SU-DHL-6 (cell line): ENCODE measurements at regions not wholly inside any gene's neighbourhood (a gene's known extent, or its start where the extent isn't known, plus 50 kb on each side); places are given as distances from the start of the nearest gene placed in this dataset.

Source experiments
- H2AFZ ChIP-seq: fragments of 200-600 bp; sonication (generic); 2 replicates; pipeline ENCODE4 v1.6.1; 2014; ENCODE audit warnings: low read depth, mild to moderate bottlenecking, moderate library complexity, mixed read lengths, antibody characterized with exemption, low read length; ENCODE audit not compliant: severe bottlenecking
- H3F3A ChIP-seq: fragments of 200-600 bp; shearing (Covaris generic); 2 replicates; pipeline ENCODE4 v1.6.0; 2016; ENCODE audit warnings: antibody characterized with exemption, mild to moderate bottlenecking; ENCODE audit not compliant: insufficient read depth
- H3K27ac ChIP-seq: fragments of 200-600 bp; sonication (generic); 2 replicates; pipeline ENCODE4 v1.5.1; 2016; ENCODE audit warnings: low read depth, mild to moderate bottlenecking, low read length, moderate library complexity, mixed read lengths
- H3K27me3 ChIP-seq: fragments of 200-600 bp; sonication (generic), shearing (Covaris generic); 2 replicates; pipeline ENCODE4 v1.6.0; 2014; ENCODE audit warnings: mild to moderate bottlenecking, low read length
- H3K36me3 ChIP-seq: fragments of 200-600 bp; sonication (generic); 2 replicates; pipeline ENCODE4 v1.6.1; 2014; ENCODE audit warnings: mild to moderate bottlenecking, low read length, mixed read lengths
- H3K4me2 ChIP-seq: fragments of 300-600, 200-600 bp; shearing (Covaris generic), sonication (generic); 2 replicates; pipeline ENCODE4 v1.6.0; 2014; ENCODE audit warnings: low read length, low read depth, mild to moderate bottlenecking; ENCODE audit not compliant: poor library complexity, severe bottlenecking
- H3K4me3 ChIP-seq: fragments of 200-600 bp; sonication (generic); 2 replicates; pipeline ENCODE4 v1.5.1; 2014; ENCODE audit warnings: antibody characterized with exemption, low read length, mild to moderate bottlenecking, mixed read lengths; ENCODE audit not compliant: insufficient read depth, poor library complexity, severe bottlenecking
- H3K79me2 ChIP-seq: fragments of 200-600 bp; sonication (generic); 2 replicates; pipeline ENCODE4 v1.6.1; 2014; ENCODE audit warnings: mild to moderate bottlenecking, low read length, moderate library complexity; ENCODE audit not compliant: insufficient read depth
- H3K9ac ChIP-seq: fragments of 200-600 bp; sonication (generic); 2 replicates; pipeline ENCODE4 v1.7.0; 2014; ENCODE audit warnings: mild to moderate bottlenecking, low read length
- H3K9me2 ChIP-seq: fragments of 200-600 bp; sonication (generic); replicated peaks from 2 replicates; pipeline ENCODE4 v1.6.1; 2014; ENCODE audit warnings: low read length; ENCODE audit not compliant: insufficient read depth
- H3K9me3 ChIP-seq: fragments of 200-600 bp; sonication (generic); 2 replicates; pipeline ENCODE4 v1.6.1; 2014; ENCODE audit warnings: low read length, mixed read lengths; ENCODE audit not compliant: insufficient read depth
- H4K20me1 ChIP-seq: fragments of 200-600 bp; sonication (generic); 2 replicates; pipeline ENCODE4 v1.6.1; 2014; ENCODE audit warnings: low read depth, mild to moderate bottlenecking, antibody characterized with exemption, low read length, moderate library complexity, mixed read lengths
- EZH2phosphoT487 ChIP-seq: fragments of 200-600 bp; sonication (generic), shearing (Covaris generic); conservative IDR thresholded peaks from 2 replicates; pipeline ENCODE4 v1.6.1; 2018; ENCODE audit warnings: mild to moderate bottlenecking, antibody characterized with exemption, low read length, moderate library complexity, mixed read lengths
- TF ChIP-seq, protein P1 (sequence below): fragments of 200-600 bp; sonication (generic); IDR thresholded peaks from one replicate; pipeline ENCODE4 v1.5.1; 2017; ENCODE audit warnings: antibody characterized with exemption, mild to moderate bottlenecking, low read length, moderate library complexity; ENCODE audit not compliant: insufficient read depth, poor library complexity, severe bottlenecking

DNA sequence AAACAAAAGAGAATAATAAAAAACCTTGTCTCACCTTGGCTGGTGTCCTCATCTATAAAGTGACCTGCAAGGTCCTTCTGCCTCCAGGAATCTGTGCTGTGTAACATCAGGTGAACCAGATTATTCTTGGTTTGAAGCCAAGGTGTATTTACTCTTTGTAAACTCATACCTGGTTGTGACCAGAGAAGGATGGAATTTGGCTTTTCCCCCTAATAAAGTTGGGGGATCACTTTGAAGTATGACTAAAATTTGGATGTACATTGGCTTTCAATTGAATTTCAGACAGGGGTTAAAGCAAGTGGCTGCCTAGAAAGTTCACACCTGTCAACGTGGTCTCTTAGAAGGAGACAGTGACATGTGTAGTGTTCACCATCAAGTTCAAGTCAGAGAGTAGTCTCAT lies 100.1 kb downstream of the SCP2D1 start:
- H3K4me3 ChIP-seq = no peak overlapping the region
- TF ChIP-seq, protein P1, sequence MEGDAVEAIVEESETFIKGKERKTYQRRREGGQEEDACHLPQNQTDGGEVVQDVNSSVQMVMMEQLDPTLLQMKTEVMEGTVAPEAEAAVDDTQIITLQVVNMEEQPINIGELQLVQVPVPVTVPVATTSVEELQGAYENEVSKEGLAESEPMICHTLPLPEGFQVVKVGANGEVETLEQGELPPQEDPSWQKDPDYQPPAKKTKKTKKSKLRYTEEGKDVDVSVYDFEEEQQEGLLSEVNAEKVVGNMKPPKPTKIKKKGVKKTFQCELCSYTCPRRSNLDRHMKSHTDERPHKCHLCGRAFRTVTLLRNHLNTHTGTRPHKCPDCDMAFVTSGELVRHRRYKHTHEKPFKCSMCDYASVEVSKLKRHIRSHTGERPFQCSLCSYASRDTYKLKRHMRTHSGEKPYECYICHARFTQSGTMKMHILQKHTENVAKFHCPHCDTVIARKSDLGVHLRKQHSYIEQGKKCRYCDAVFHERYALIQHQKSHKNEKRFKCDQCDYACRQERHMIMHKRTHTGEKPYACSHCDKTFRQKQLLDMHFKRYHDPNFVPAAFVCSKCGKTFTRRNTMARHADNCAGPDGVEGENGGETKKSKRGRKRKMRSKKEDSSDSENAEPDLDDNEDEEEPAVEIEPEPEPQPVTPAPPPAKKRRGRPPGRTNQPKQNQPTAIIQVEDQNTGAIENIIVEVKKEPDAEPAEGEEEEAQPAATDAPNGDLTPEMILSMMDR = no peak
- no peak for TF ChIP-seq EZH2phosphoT487
- H3K79me2 ChIP-seq = no peaks in the 10 kb centered on the region
- no peaks in the 10 kb centered on the region for H3K9me3 ChIP-seq
- no peaks in the 10 kb centered on the region for H3K9me2 ChIP-seq
- no peak overlapping the region for H3K9ac ChIP-seq
- no peaks in the 10 kb centered on the region for H3K36me3 ChIP-seq
- H4K20me1 ChIP-seq = no peaks in the 10 kb centered on the region
- H2AFZ ChIP-seq = no peak overlapping the region
- no peak overlapping the region for H3K4me2 ChIP-seq
- no peak overlapping the region for H3K27ac ChIP-seq
- no peaks in the 10 kb centered on the region for H3K27me3 ChIP-seq
- H3F3A ChIP-seq = no peaks in the 10 kb centered on the region

DNA sequence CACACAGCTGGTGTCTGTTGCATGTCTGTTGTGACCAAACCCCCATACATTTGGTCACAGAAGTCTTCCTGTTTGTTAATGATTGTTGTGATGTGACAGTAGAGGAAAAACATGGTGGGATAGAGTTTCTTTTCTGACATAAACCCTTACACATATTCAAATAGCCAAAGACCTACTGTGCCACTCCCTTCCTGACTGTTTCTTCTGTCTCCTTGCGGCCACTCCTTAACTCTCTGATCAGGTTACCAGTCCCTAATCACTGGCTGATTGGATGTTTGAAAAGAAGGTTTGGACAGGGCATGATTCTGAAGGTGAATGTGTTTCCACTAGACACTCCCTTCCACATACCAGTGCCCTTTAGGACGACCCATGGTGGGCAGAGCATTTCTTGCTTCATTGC lies 101.2 kb downstream of the SCP2D1 start:
- Histone ChIP-seq H3K9me3 (no peaks in the 10 kb centered on the region), H3F3A (no peaks in the 10 kb centered on the region), H3K27me3 (no peaks in the 10 kb centered on the region), H4K20me1 (no peaks in the 10 kb centered on the region), H3K79me2 (no peaks in the 10 kb centered on the region), H3K27ac (no peak overlapping the region), H3K9me2 (no peaks in the 10 kb centered on the region), H3K36me3 (no peaks in the 10 kb centered on the region), H3K4me2 (no peak overlapping the region), H2AFZ (no peak overlapping the region), H3K9ac (no peak overlapping the region), H3K4me3 (no peak overlapping the region)
- TF ChIP-seq, protein P1 = no peak
- TF ChIP-seq EZH2phosphoT487 = no peak

DNA sequence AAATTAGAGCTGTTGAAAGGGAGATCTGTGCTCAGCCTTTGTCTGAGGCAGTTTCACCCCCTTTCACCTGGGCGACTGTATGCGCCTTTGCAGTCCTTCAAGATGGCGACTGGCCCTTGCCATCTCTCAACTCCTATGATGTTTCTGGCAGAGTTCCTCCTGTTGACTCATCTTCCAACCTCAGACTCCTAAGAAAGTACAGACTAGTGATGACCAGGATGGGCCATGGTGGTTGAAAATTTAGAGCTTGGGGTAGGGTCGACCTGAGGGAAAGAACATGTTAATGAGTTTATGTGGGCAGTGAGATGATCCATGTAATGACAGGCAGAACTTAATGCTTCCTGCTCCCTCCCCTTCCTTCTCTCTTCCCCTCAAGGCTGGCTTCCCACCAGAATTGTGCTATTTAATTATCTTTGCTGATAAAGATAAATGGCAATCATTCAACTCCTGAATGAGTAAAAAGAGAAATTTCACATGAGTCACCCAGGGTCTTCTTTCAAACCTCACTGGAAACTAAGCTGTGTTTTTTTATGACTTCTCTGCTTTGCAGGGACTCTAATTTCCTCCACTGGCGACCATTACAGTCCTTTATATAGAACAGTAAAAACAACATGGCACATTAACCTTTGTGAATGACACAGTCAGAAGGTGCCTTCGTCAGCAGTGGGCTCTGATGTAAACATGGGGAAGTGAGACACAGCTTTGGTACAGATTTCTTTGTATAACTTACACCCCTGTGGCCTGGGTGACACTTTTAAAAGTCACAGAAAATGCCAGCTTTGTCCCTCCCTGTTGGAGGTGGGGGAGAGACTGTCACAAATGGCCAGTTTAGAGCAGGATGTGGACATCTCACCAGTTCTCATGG lies 103.5 kb downstream of the SCP2D1 start:
- H3K27me3 ChIP-seq = no peaks in the 10 kb centered on the region
- no peaks in the 10 kb centered on the region for H3K79me2 ChIP-seq
- no peaks in the 10 kb centered on the region for H3K9me3 ChIP-seq
- H3K9me2 ChIP-seq = no peaks in the 10 kb centered on the region
- no peaks in the 10 kb centered on the region for H3K36me3 ChIP-seq
- H2AFZ ChIP-seq = no peak overlapping the region
- TF ChIP-seq EZH2phosphoT487 = no peak
- TF ChIP-seq, protein P1 = no peak
- H3K9ac ChIP-seq = no peak overlapping the region
- no peak overlapping the region for H3K27ac ChIP-seq
- no peaks in the 10 kb centered on the region for H4K20me1 ChIP-seq
- no peak overlapping the region for H3K4me2 ChIP-seq
- no peak overlapping the region for H3K4me3 ChIP-seq
- H3F3A ChIP-seq = no peaks in the 10 kb centered on the region
